ENCODE measurements at regions not wholly inside any gene's neighbourhood (a gene's known extent, or its start where the extent isn't known, plus 50 kb on each side); places are given as distances from the start of the nearest gene placed in this dataset.

DNA sequence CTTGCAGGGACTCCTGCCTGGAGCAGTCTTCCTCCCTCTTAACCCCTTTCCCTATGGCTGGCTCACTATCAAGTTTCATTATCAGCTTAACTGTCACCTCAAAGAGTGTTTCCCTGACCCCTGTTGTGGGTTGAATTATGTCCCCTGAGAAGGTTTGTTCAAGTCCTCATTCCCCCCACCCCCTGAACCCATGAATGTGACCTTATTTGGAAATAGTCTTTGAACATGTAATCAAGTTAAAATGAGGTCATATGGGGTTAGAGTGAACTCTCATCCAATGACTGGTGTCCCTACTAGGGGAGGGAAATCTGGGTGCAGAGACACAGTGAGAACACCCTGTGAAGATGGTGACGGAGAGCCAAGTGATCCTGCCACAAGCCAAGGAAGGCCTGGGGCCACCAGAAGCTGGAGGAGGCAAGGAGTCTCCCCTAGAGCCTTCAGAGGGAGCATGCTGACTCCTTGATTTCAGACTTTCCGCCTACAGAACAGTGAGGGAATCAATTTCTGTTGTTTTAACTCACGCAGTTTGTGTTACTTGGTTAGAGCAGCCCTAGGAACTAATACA is 165.2 kb upstream of the TOP1 start:
- TF ChIP-seq, protein P1, sequence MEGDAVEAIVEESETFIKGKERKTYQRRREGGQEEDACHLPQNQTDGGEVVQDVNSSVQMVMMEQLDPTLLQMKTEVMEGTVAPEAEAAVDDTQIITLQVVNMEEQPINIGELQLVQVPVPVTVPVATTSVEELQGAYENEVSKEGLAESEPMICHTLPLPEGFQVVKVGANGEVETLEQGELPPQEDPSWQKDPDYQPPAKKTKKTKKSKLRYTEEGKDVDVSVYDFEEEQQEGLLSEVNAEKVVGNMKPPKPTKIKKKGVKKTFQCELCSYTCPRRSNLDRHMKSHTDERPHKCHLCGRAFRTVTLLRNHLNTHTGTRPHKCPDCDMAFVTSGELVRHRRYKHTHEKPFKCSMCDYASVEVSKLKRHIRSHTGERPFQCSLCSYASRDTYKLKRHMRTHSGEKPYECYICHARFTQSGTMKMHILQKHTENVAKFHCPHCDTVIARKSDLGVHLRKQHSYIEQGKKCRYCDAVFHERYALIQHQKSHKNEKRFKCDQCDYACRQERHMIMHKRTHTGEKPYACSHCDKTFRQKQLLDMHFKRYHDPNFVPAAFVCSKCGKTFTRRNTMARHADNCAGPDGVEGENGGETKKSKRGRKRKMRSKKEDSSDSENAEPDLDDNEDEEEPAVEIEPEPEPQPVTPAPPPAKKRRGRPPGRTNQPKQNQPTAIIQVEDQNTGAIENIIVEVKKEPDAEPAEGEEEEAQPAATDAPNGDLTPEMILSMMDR (IDR thresholded peaks at IDR 0.05; ENCODE audit: low read depth, low read length, missing input control): no peak
- no peak for TF ChIP-seq TAF1 (conservative IDR thresholded peaks at IDR 0.05)
